NCI-H526 (cell line): ENCODE measurements at regions not wholly inside any gene's neighbourhood (a gene's known extent, or its start where the extent isn't known, plus 50 kb on each side); places are given as distances from the start of the nearest gene placed in this dataset.
"Not testable (repeated sequence)": the region's sequence is repeated elsewhere in the genome, so short reads cannot be mapped to it uniquely, and the experiment has no call there.

Experiments used
- DNase-seq, 2 experiments: peaks; one replicate each; lab custom pipeline; 2025; lab: John Stamatoyannopoulos, UW

GRCh38 chr2:235105821-235106359 lies 154.1 kb downstream of the SH3BP4 start:
- no peak for DNase-seq

DNA sequence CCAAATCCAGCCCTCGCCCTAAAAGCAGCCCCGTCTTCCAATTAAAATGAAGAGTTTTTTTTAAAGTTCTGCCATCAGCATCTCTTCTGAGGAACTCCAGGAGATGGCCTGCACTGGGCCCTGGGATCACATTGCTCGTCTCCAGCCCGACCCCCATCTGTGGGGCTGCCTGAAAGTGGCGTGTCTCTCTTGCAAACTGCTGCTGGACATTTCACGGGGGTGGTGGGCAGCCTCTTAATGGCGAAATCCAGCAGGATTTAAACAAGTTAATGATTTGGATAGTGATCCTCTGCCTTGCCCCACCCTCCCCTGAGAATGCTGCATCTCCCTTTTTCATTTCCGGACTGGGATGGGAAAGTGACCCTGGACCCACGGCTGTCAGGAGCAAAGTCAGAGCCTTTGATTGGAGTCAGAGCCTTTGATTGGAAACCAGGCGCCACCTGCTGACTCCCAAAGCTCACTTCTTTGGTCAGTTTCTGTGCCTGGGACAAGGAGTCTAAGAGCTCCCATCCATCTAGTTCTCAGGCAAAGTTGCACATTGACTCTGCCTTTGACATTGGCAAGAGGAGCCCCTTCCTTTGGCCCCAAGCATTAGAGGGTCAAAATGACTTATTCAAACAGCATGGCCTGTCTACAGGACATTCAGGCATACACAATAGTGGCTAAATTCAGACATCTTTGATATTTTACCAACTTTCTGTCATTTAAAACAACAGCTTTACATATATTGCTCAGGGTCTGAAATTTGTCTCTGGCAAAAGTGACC lies 155.2 kb downstream of the SH3BP4 start:
- DNase-seq, result peak; percentile 45 to 84

GRCh38 chr2:235107640-235107951 lies 155.8 kb downstream of the SH3BP4 start:
- DNase-seq, result no peak

- not testable (repeated sequence) for DNase-seq
Observed at GRCh38 chr2:235109561-235109960, 157.7 kb downstream of the SH3BP4 start.

DNA sequence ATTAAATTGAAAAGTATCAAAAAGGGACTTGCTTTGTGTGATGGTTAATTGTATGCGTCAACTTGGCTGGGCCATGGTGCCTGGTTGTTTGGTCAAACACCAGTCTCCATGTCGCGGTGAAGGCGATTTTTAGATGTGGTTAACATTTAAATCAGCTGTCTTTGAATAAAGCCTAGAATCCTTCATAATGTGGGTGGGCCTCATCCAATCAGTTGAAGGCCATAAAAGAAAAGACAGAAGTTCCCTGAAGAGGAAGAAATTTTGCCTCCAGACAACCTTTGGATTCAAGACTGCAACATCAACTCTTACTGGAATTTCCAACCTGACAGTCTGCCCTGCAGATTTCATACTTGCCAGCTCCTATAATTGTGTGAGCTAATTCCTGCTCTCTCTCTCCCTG lies 160.5 kb downstream of the SH3BP4 start:
- no peak for DNase-seq

DNA sequence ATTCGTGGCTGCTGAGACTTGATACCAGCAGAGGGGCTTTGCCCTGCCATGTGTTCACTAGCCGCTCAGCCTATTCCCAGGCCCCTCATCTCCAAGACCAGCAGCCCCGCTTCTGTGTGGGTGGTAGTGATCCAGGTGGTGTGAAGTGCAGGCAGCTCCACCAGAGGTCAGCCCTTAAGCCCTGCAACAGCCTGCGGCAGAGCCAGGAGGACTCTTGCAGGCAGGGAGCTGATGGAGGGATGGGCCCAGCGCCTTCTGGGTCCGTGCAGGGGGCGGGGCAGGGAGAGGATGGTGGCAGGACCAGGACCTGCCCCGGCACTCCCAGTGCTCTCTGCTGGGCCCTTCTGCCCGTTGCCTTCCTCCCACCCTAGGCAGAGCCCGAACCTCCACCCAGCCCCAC lies 162.0 kb downstream of the SH3BP4 start:
- DNase-seq, result no peak

DNA sequence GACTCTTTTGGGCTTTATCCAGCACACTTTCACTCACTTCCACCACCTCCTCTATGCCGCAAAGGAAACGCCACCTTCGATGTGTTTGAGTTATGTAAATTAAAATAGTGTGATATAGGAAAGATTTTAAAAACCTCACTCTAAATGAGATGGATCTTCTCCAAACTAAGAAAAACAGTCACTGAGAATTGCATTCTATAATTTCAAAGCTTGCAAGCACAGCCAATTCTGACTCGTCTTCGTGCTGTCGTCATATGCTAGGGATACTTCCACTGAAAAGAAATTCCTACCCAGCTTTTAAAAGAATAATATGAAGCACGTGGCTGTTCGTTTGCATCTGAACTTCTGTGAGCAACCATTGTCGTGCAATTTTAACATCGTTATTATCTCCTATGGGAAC lies 162.5 kb downstream of the SH3BP4 start:
- DNase-seq, result no peak

DNA sequence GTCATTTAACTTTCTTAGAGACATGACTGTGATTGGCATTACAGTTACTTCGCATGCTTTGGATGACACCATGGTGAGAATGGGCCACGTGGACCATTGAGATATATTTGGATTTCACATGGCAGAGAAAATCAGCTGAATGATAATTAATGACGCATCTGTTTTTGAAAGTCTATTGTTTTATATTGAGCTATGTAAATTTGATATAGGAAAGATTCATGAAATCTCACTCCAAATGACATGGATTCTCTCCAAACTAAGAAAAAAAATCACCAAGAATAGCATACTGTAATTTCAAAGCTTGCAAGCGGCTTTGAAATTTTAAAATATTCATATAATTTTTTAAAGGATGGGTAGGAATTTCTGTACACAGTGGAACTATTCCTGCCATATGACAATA lies 163.7 kb downstream of the SH3BP4 start:
- no peak for DNase-seq

- peak; percentile 38 to 78 for DNase-seq
Observed at GRCh38 chr2:235116885-235117492, 165.2 kb downstream of the SH3BP4 start.

- DNase-seq, result no peak
Observed at GRCh38 chr2:235126768-235127167, 175.0 kb downstream of the SH3BP4 start.

- no peak for DNase-seq
Observed at GRCh38 chr2:235127931-235128330, 176.1 kb downstream of the SH3BP4 start.

DNA sequence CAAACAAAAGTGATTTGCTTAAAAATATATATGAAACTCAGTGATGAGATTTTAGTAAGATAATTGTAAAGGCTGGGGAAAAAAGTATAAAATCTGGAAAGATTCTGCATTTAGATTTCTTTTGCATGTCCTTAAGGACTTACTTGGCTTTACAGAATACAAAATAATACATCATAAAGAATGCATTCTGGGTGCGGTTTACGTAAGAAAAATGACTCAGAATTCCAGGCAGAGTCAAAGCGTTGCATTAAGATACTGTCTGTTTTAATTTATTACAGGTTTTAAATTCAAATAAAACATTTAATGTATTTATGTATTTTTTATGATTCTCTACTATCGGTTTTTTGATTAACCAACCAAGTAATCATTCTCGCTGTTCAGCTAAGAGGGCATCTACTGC lies 178.0 kb downstream of the SH3BP4 start:
- no peak for DNase-seq

- DNase-seq, result no peak
Observed at GRCh38 chr2:235131334-235132305, 179.8 kb downstream of the SH3BP4 start.

GRCh38 chr2:235132651-235133050 lies 180.8 kb downstream of the SH3BP4 start:
- no peak for DNase-seq

- DNase-seq, result no peak
Observed at GRCh38 chr2:235133837-235134236, 182.0 kb downstream of the SH3BP4 start.

DNA sequence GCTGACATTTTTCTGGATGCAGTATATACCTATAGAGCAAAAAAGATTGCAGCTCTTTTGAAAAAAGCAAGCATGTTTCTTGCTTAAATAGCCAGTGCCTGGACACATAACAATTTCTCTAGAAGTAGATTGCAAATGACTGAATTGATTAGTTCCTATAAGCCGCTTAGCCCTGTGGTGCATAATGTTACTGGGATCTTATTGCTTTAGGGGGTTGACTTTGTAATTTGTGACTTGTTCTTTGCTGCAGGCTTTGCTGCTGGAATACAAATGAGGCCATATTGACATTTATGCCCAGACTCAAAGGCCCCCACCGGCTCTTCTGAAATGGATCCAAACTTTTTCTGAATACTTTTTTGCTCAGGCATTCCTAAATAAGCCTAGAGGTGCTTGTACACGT lies 182.6 kb downstream of the SH3BP4 start:
- no peak for DNase-seq

GRCh38 chr2:235135195-235135965 lies 183.6 kb downstream of the SH3BP4 start:
- no peak for DNase-seq

- DNase-seq, result peak; percentile 72 to 96
Observed at GRCh38 chr2:235135990-235136561, 184.3 kb downstream of the SH3BP4 start.

DNA sequence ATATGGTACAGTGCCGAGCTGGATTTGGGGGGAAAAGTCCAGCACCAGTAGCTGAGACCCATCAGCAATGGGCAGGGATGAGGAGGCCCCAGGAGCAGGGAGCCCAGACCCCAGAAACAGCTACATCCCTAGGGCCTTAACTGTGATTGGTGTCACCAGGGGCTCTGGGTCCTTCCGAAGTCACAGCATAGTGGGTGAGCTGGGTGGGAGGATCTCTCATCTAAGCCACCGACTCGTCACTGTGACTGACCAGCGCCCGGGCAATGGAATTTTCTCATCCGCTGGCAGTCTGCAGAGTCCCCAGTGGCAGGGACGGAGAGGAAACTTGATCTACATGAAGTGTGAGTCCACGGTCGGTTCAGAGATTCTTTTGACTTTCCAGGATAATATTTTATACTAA lies 186.5 kb downstream of the SH3BP4 start:
- DNase-seq, result no peak

DNA sequence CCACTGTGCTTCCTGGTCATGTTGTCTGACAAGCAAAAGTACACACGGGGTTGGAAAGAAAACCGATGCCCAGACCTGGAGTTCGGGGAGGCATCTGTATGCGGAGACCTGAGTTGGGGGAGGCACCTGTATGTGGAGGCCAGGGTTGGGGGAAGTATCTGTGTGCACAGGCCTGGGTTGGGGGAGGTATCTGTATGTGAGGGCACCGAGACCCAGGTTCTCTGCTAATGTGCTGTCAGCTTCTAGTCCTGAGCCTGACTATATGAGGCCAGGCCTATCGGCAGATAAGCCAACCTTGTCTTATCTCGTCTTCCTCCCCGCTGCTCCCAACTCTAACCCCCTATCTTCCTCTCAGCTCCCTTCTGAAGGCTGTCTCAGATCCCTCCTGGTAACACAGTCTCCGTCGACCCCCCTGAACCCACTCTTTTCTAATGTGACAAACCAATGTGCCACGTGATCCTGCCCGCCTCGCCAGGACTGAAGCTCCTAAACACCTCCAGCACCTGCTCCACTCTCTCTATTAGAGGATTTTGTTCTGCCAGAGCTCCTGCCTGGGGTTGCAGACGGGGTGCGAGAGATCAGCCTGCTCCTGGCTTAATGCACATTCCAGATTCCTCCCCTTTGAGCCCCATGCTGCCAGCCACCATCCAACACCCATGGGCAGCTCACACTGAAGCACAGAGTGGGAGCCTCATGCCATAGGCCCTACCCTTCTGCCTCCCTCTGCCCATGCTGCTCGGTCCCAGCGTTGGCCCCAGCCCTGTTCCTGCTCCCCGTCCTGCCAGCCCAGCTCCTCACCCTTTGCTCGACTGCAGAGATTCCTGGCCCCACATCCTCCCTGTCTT lies 188.4 kb downstream of the SH3BP4 start:
- DNase-seq, result no peak

GRCh38 chr2:235140801-235141081 lies 188.9 kb downstream of the SH3BP4 start:
- DNase-seq, result no peak
